ENCODE measurements at regions not wholly inside any gene's neighbourhood (a gene's known extent, or its start where the extent isn't known, plus 50 kb on each side); places are given as distances from the start of the nearest gene placed in this dataset.

GRCh38 chr7:23980081-23980480 lies 270.1 kb downstream of the STK31 start:
- no peaks in the 10 kb centered on the region for H3K9me3 Mint-ChIP-seq (ENCODE audit: unreplicated experiment)

GRCh38 chr7:23981314-23981713 lies 271.3 kb downstream of the STK31 start:
- Mint-ChIP-seq H3K27me3 (ENCODE audit: unreplicated experiment) (no peaks in the 10 kb centered on the region), H3K4me1 (ENCODE audit: unreplicated experiment) (no peaks in the 10 kb centered on the region), H3K9me3 (ENCODE audit: unreplicated experiment) (no peaks in the 10 kb centered on the region), H3K27ac (ENCODE audit: unreplicated experiment) (no peak overlapping the region), H3K4me3 (ENCODE audit: unreplicated experiment) (no peak overlapping the region), H3K36me3 (ENCODE audit: low read depth, unreplicated experiment) (no peaks in the 10 kb centered on the region)
- no peak for TF ChIP-seq CTCF (IDR thresholded peaks at IDR 0.05; ENCODE audit: unreplicated experiment)
- DNase-seq (ENCODE audit: low spot score), result no peak

More at GRCh38 chr7:23980081-23980480, 270.1 kb downstream of the STK31 start:
- Mint-ChIP-seq H3K4me1 (ENCODE audit: unreplicated experiment) (no peaks in the 10 kb centered on the region), H3K4me3 (ENCODE audit: unreplicated experiment) (no peak overlapping the region), H3K36me3 (ENCODE audit: low read depth, unreplicated experiment) (no peaks in the 10 kb centered on the region), H3K27me3 (ENCODE audit: unreplicated experiment) (no peaks in the 10 kb centered on the region), H3K27ac (ENCODE audit: unreplicated experiment) (no peak overlapping the region)
- no peak for TF ChIP-seq CTCF (IDR thresholded peaks at IDR 0.05; ENCODE audit: unreplicated experiment)
- no peak for DNase-seq (ENCODE audit: low spot score)

GRCh38 chr7:23981758-23982157 lies 271.7 kb downstream of the STK31 start:
- Mint-ChIP-seq H3K4me3 (ENCODE audit: unreplicated experiment) (no peak overlapping the region), H3K27me3 (ENCODE audit: unreplicated experiment) (no peaks in the 10 kb centered on the region), H3K27ac (ENCODE audit: unreplicated experiment) (no peak overlapping the region), H3K4me1 (ENCODE audit: unreplicated experiment) (no peaks in the 10 kb centered on the region), H3K36me3 (ENCODE audit: low read depth, unreplicated experiment) (no peaks in the 10 kb centered on the region), H3K9me3 (ENCODE audit: unreplicated experiment) (no peaks in the 10 kb centered on the region)
- no peak for DNase-seq (ENCODE audit: low spot score)
- TF ChIP-seq CTCF (IDR thresholded peaks at IDR 0.05; ENCODE audit: unreplicated experiment), result no peak

- Mint-ChIP-seq H3K4me1 (ENCODE audit: unreplicated experiment) (no peaks in the 10 kb centered on the region), H3K27ac (ENCODE audit: unreplicated experiment) (no peak overlapping the region), H3K9me3 (ENCODE audit: unreplicated experiment) (no peaks in the 10 kb centered on the region), H3K36me3 (ENCODE audit: low read depth, unreplicated experiment) (no peaks in the 10 kb centered on the region), H3K4me3 (ENCODE audit: unreplicated experiment) (no peak overlapping the region), H3K27me3 (ENCODE audit: unreplicated experiment) (no peaks in the 10 kb centered on the region)
- no peak for DNase-seq (ENCODE audit: low spot score)
- TF ChIP-seq CTCF (IDR thresholded peaks at IDR 0.05; ENCODE audit: unreplicated experiment), result peak; percentile 48
Observed at GRCh38 chr7:24005517-24005916, 278.5 kb upstream of the NPY start.

GRCh38 chr7:24010495-24010894 lies 273.5 kb upstream of the NPY start:
- no peak for DNase-seq (ENCODE audit: low spot score)
- Mint-ChIP-seq H3K27me3 (ENCODE audit: unreplicated experiment) (no peaks in the 10 kb centered on the region), H3K27ac (ENCODE audit: unreplicated experiment) (no peak overlapping the region), H3K4me1 (ENCODE audit: unreplicated experiment) (no peaks in the 10 kb centered on the region), H3K9me3 (ENCODE audit: unreplicated experiment) (peaks cover 3% of the 10 kb centered on the region), H3K36me3 (ENCODE audit: low read depth, unreplicated experiment) (no peaks in the 10 kb centered on the region), H3K4me3 (ENCODE audit: unreplicated experiment) (no peak overlapping the region)
- no peak for TF ChIP-seq CTCF (IDR thresholded peaks at IDR 0.05; ENCODE audit: unreplicated experiment)
